22Rv1 (cell line): ENCODE measurements at regions not wholly inside any gene's neighbourhood (a gene's known extent, or its start where the extent isn't known, plus 50 kb on each side); places are given as distances from the start of the nearest gene placed in this dataset.

ENCODE experiments used
- ZFX ChIP-seq: fragments of 450-650 bp; IDR thresholded peaks from 2 replicates; pipeline ENCODE4 v1.6.1; 2017; ENCODE audit warnings: antibody characterized with exemption, borderline replicate concordance
- TF ChIP-seq, protein P1 (sequence below): fragments of 450-650 bp; IDR thresholded peaks from 2 replicates; pipeline ENCODE4 v1.5.1; 2017; ENCODE audit warnings: mild to moderate bottlenecking

DNA sequence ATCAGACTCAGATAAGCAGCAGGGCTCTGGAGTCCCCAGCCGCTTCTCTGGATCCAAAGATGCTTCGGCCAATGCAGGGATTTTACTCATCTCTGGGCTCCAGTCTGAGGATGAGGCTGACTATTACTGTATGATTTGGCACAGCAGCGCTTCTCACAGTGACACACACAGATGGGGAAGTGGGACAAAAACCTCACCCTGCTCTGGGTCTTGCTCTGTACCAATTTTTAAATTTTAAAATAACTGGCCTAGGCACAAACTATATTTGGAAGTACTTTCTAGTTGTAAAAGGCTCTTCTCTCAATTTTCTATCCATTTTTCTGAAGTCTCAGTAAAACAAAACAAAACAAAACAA, 131.7 kb downstream of the VPREB1 start:
- TF ChIP-seq ZFX = no peak
- TF ChIP-seq, protein P1, sequence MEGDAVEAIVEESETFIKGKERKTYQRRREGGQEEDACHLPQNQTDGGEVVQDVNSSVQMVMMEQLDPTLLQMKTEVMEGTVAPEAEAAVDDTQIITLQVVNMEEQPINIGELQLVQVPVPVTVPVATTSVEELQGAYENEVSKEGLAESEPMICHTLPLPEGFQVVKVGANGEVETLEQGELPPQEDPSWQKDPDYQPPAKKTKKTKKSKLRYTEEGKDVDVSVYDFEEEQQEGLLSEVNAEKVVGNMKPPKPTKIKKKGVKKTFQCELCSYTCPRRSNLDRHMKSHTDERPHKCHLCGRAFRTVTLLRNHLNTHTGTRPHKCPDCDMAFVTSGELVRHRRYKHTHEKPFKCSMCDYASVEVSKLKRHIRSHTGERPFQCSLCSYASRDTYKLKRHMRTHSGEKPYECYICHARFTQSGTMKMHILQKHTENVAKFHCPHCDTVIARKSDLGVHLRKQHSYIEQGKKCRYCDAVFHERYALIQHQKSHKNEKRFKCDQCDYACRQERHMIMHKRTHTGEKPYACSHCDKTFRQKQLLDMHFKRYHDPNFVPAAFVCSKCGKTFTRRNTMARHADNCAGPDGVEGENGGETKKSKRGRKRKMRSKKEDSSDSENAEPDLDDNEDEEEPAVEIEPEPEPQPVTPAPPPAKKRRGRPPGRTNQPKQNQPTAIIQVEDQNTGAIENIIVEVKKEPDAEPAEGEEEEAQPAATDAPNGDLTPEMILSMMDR = no peak
